Tibial nerve (tissue), 4 donors: ENCODE measurements at regions not wholly inside any gene's neighbourhood (a gene's known extent, or its start where the extent isn't known, plus 50 kb on each side); places are given as distances from the start of the nearest gene placed in this dataset.

Source experiments
- EP300 ChIP-seq, 2 donors: sonication (generic); formaldehyde crosslinking; IDR thresholded peaks; one replicate each; pipeline ENCODE4 v1.6.1; 2017; ENCODE audit warnings: antibody characterized with exemption in 2 of 2, mild to moderate bottlenecking in 1 of 2
- POLR2A ChIP-seq, 2 donors: fragments of 450-650 bp; IDR thresholded peaks; one replicate each; pipeline ENCODE4 v1.6.1; 2017; ENCODE audit warnings: antibody characterized with exemption in 2 of 2, mild to moderate bottlenecking in 2 of 2, moderate library complexity in 2 of 2
- TF ChIP-seq, protein P1 (sequence below), 5 experiments: fragments of 200-600 bp in 3 of 5; fragments of 450-650 bp in 2 of 5; sonication (generic) in 3 of 5; IDR thresholded peaks; one replicate each; pipeline ENCODE4 v1.5.1; 2016 to 2019; ENCODE audit warnings: antibody characterized with exemption in 5 of 5, mild to moderate bottlenecking in 3 of 5, moderate library complexity in 2 of 5

DNA sequence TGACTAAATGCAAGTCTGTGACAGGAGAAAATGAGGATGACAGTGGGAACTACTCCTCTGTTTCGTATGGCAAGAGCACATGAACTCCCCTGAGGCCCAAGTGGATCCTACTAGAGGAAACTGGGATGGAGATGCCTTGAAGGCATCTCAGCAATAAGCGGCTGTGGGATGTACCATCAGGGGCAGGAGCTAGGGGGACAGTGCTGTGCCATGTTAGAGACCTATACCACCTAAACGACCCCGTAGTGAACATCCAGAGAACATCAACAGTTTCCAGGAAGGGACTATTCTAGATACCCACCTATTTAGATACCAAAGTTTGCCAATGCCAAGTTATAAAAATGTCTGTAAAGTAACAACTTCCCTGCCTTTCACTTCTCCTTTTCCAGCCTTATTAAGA, 860.8 kb upstream of the ACVR2A start:
- TF ChIP-seq, protein P1, sequence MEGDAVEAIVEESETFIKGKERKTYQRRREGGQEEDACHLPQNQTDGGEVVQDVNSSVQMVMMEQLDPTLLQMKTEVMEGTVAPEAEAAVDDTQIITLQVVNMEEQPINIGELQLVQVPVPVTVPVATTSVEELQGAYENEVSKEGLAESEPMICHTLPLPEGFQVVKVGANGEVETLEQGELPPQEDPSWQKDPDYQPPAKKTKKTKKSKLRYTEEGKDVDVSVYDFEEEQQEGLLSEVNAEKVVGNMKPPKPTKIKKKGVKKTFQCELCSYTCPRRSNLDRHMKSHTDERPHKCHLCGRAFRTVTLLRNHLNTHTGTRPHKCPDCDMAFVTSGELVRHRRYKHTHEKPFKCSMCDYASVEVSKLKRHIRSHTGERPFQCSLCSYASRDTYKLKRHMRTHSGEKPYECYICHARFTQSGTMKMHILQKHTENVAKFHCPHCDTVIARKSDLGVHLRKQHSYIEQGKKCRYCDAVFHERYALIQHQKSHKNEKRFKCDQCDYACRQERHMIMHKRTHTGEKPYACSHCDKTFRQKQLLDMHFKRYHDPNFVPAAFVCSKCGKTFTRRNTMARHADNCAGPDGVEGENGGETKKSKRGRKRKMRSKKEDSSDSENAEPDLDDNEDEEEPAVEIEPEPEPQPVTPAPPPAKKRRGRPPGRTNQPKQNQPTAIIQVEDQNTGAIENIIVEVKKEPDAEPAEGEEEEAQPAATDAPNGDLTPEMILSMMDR (IDR thresholded peaks at IDR 0.05): no peak
- TF ChIP-seq POLR2A (IDR thresholded peaks at IDR 0.05): no peak
- TF ChIP-seq EP300 (IDR thresholded peaks at IDR 0.05): no peak
